ENCODE measurements at regions not wholly inside any gene's neighbourhood (a gene's known extent, or its start where the extent isn't known, plus 50 kb on each side); places are given as distances from the start of the nearest gene placed in this dataset.

GRCh38 chr3:168997488-168997887 lies 666.0 kb downstream of the MECOM start:
- Mint-ChIP-seq H3K27ac (no peak overlapping the region), H3K27me3 (no peaks in the 10 kb centered on the region), H3K9me3 (ENCODE audit: low read depth) (no peaks in the 10 kb centered on the region), H3K36me3 (ENCODE audit: insufficient read depth) (no peaks in the 10 kb centered on the region), H3K4me3 (ENCODE audit: low read depth) (no peak overlapping the region), H3K4me1 (ENCODE audit: low read depth) (peaks cover 8% of the 10 kb centered on the region)
- DNase-seq (ENCODE audit: low spot score, unreplicated experiment) = no peak
- TF ChIP-seq, protein P1, sequence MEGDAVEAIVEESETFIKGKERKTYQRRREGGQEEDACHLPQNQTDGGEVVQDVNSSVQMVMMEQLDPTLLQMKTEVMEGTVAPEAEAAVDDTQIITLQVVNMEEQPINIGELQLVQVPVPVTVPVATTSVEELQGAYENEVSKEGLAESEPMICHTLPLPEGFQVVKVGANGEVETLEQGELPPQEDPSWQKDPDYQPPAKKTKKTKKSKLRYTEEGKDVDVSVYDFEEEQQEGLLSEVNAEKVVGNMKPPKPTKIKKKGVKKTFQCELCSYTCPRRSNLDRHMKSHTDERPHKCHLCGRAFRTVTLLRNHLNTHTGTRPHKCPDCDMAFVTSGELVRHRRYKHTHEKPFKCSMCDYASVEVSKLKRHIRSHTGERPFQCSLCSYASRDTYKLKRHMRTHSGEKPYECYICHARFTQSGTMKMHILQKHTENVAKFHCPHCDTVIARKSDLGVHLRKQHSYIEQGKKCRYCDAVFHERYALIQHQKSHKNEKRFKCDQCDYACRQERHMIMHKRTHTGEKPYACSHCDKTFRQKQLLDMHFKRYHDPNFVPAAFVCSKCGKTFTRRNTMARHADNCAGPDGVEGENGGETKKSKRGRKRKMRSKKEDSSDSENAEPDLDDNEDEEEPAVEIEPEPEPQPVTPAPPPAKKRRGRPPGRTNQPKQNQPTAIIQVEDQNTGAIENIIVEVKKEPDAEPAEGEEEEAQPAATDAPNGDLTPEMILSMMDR (IDR thresholded peaks at IDR 0.05; ENCODE audit: unreplicated experiment) = no peak

DNA sequence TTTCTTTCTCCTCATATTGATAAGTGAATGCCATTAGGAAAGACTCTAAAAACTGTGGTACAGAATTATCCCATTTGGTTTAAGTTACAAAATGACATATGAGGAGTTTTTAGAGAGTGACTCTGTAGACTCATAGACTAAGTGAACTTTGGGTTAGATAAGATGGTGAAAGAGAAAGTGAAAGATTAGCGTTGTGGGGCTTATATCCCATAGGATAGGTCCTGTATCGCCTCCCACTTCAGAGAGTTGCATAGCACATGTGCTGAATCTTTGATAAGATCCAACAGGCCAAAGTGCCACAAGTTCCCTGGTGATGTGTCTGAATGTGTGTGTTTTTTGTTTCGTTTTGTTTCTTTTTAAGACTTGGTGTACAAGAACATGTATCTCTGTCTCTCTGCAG lies 666.9 kb downstream of the MECOM start:
- peaks cover 8% of the 10 kb centered on the region for H3K4me1 Mint-ChIP-seq (ENCODE audit: low read depth)
- TF ChIP-seq, protein P1 (IDR thresholded peaks at IDR 0.05; ENCODE audit: unreplicated experiment) = no peak
- H3K27ac Mint-ChIP-seq = no peak overlapping the region
- H3K4me3 Mint-ChIP-seq (ENCODE audit: low read depth) = no peak overlapping the region
- peaks cover 1% of the 10 kb centered on the region for H3K27me3 Mint-ChIP-seq
- no peak for DNase-seq (ENCODE audit: low spot score, unreplicated experiment)
- no peaks in the 10 kb centered on the region for H3K9me3 Mint-ChIP-seq (ENCODE audit: low read depth)
- no peaks in the 10 kb centered on the region for H3K36me3 Mint-ChIP-seq (ENCODE audit: insufficient read depth)

DNA sequence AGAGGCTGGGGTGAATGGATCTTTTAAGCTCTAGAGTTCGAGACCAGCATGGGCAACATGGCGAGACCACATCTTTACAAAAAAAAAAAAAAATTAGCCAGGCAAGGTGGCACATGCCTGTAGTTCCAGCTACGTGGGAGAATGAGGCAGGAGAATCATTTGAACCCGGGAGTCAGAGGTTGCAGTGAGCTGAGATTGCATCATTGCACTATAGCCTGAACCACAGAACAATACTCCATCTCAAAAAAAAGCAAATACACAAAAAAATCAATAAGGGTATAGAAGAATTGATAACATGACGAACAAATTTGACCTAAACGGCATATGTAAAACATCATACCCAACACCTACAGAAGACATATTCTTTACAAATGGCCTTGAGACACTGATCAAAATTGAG lies 668.4 kb downstream of the MECOM start:
- TF ChIP-seq, protein P1 (IDR thresholded peaks at IDR 0.05; ENCODE audit: unreplicated experiment) = no peak
- Mint-ChIP-seq H3K4me1 (ENCODE audit: low read depth) (peaks cover 11% of the 10 kb centered on the region), H3K27ac (no peak overlapping the region), H3K9me3 (ENCODE audit: low read depth) (no peaks in the 10 kb centered on the region), H3K4me3 (ENCODE audit: low read depth) (no peak overlapping the region), H3K36me3 (ENCODE audit: insufficient read depth) (no peaks in the 10 kb centered on the region), H3K27me3 (peaks cover 3% of the 10 kb centered on the region)
- no peak for DNase-seq (ENCODE audit: low spot score, unreplicated experiment)

GRCh38 chr3:168991803-168992202 lies 671.7 kb downstream of the MECOM start:
- H3K4me3 Mint-ChIP-seq (ENCODE audit: low read depth) = no peak overlapping the region
- H3K27me3 Mint-ChIP-seq = peaks cover 3% of the 10 kb centered on the region
- DNase-seq (ENCODE audit: low spot score, unreplicated experiment) = no peak
- peaks cover 13% of the 10 kb centered on the region for H3K4me1 Mint-ChIP-seq (ENCODE audit: low read depth)
- no peaks in the 10 kb centered on the region for H3K36me3 Mint-ChIP-seq (ENCODE audit: insufficient read depth)
- TF ChIP-seq, protein P1 (IDR thresholded peaks at IDR 0.05; ENCODE audit: unreplicated experiment) = no peak
- H3K9me3 Mint-ChIP-seq (ENCODE audit: low read depth) = no peaks in the 10 kb centered on the region
- H3K27ac Mint-ChIP-seq = no peak overlapping the region

DNA sequence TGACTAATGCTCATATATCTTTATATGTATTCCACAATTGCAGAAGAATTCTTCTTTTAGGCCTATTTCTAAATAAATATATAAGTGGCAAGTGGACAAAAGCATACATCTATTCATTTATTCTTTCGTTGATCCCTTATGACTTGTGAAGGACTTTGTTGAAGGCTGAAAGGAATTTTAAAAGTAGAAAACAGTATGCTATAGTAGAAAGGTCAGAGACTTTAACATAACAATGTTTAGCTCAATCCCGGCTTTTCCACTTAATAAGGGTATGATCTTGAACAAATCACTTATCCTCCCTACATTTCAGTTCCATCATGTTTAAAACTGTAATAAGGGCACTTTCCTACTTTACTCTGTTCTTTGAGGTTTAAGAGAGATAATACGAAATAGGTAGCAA lies 672.9 kb downstream of the MECOM start:
- Mint-ChIP-seq H3K4me3 (ENCODE audit: low read depth) (no peak overlapping the region), H3K27ac (no peak overlapping the region), H3K9me3 (ENCODE audit: low read depth) (no peaks in the 10 kb centered on the region), H3K36me3 (ENCODE audit: insufficient read depth) (no peaks in the 10 kb centered on the region), H3K4me1 (ENCODE audit: low read depth) (peaks cover 13% of the 10 kb centered on the region), H3K27me3 (peaks cover 3% of the 10 kb centered on the region)
- no peak for DNase-seq (ENCODE audit: low spot score, unreplicated experiment)
- TF ChIP-seq, protein P1 (IDR thresholded peaks at IDR 0.05; ENCODE audit: unreplicated experiment) = no peak

All from progenitor cell of endocrine pancreas (in vitro differentiated cells).